Neutrophil (primary cell): ENCODE measurements at regions not wholly inside any gene's neighbourhood (a gene's known extent, or its start where the extent isn't known, plus 50 kb on each side); places are given as distances from the start of the nearest gene placed in this dataset.

ENCODE experiments used
- H3K27ac ChIP-seq: fragments of 200-600 bp; sonication (generic); 2 replicates; pipeline ENCODE4 v1.5.1; 2016; ENCODE audit warnings: mild to moderate bottlenecking, moderate library complexity
- H3K27me3 ChIP-seq: fragments of 200-600 bp; sonication (generic); 2 replicates; pipeline ENCODE4 v1.6.0; 2016; ENCODE audit warnings: mild to moderate bottlenecking
- H3K36me3 ChIP-seq: fragments of 200-600 bp; sonication (generic); 2 replicates; pipeline ENCODE4 v1.5.1; 2017
- H3K4me1 ChIP-seq, 2 experiments: fragments of 200-600 bp in 1 of 2; sonication (generic) in 1 of 2; 1 replicate in 1 of 2; 2 replicates in 1 of 2; pipeline versions ENCODE4 v1.5.1 to v1.6.1; 2013 to 2016; ENCODE audit warnings: low read depth in 1 of 2, low read length in 1 of 2, mild to moderate bottlenecking in 1 of 2, moderate library complexity in 1 of 2; ENCODE audit not compliant: control insufficient read depth in 1 of 2, insufficient read depth in 1 of 2
- H3K4me3 ChIP-seq, 2 experiments: fragments of 200-600 bp in 1 of 2; sonication (generic) in 1 of 2; 1 replicate in 1 of 2; 2 replicates in 1 of 2; pipeline ENCODE4 v1.5.1; 2013 to 2016; ENCODE audit warnings: low read depth in 1 of 2, low read length in 1 of 2, mild to moderate bottlenecking in 1 of 2, moderate library complexity in 1 of 2
- H3K9me3 ChIP-seq: fragments of 200-600 bp; sonication (generic); 2 replicates; pipeline ENCODE4 v1.5.1; 2016
- TF ChIP-seq, protein P1 (sequence below): fragments of 200-600 bp; sonication (generic); IDR thresholded peaks from 2 replicates; pipeline ENCODE4 v1.5.1; 2016; ENCODE audit warnings: antibody characterized with exemption

DNA sequence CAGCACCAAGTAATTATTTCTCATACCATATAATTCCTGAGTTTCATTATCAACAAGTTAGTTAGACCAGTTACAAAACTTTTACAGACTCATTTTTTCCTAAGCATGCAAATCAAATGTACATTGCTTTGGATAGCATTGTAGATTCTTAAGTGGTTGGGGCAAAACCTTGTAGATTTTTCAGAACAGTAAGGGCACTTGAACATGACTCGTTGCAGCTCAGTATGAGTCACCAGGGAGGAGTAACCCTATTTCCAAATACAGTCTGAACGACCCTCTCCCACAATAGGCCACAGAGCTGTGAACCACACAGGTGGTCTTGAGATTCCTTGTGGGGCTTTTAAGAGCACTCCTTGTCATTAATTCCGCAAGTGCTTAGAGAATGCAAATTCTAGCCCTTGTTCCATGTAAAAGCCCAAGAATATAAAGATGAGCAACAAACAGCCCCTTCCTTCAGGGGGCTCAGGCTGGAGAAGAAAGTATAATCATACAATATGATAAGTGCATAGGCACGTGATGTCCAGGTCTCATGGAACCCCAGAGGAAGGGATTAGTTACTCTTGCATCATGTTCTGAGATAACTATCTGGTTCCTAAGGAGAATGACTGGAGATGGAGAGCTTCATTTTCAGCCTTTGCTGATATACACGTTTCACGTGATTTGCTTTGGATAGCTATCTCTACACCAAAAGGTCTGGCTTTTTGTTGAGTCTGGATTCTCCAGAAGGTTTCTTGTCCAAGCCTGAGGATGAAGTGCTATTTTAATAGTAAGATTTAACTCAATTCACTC is 295.7 kb downstream of the KCNN2 start:
- Histone ChIP-seq H3K27ac (no peak overlapping the region), H3K9me3 (no peaks in the 10 kb centered on the region)

DNA sequence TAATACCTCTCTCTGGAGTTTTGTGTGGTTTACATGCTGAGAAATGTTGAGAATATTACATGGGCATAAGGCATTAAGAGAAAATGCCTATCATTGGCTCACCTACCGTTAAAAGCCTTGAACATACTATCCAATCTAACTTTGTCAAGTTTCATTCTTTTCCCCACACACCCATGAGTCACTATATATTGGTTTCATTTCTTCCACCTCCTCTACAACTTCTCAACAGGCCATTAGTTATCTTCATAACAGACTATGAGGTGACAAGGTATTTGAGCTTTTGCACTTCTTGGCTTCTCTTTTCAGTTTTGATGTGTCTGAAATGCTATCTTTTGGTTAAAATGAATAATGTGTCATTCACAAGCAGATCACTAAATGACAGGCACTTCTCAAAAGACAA is 288.0 kb downstream of the KCNN2 start:
- Histone ChIP-seq H3K4me3 (no peak overlapping the region), H3K27me3 (no peaks in the 10 kb centered on the region), H3K36me3 (no peaks in the 10 kb centered on the region), H3K9me3 (no peaks in the 10 kb centered on the region), H3K4me1 (no peaks in the 10 kb centered on the region), H3K27ac (no peak overlapping the region)
- TF ChIP-seq, protein P1, sequence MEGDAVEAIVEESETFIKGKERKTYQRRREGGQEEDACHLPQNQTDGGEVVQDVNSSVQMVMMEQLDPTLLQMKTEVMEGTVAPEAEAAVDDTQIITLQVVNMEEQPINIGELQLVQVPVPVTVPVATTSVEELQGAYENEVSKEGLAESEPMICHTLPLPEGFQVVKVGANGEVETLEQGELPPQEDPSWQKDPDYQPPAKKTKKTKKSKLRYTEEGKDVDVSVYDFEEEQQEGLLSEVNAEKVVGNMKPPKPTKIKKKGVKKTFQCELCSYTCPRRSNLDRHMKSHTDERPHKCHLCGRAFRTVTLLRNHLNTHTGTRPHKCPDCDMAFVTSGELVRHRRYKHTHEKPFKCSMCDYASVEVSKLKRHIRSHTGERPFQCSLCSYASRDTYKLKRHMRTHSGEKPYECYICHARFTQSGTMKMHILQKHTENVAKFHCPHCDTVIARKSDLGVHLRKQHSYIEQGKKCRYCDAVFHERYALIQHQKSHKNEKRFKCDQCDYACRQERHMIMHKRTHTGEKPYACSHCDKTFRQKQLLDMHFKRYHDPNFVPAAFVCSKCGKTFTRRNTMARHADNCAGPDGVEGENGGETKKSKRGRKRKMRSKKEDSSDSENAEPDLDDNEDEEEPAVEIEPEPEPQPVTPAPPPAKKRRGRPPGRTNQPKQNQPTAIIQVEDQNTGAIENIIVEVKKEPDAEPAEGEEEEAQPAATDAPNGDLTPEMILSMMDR, result no peak

More for the DNA sequence above, 295.7 kb downstream of the KCNN2 start:
- TF ChIP-seq, protein P1, result no peak
- Histone ChIP-seq H3K27me3 (no peaks in the 10 kb centered on the region), H3K36me3 (no peaks in the 10 kb centered on the region), H3K4me1 (no peaks in the 10 kb centered on the region), H3K4me3 (no peak overlapping the region)

DNA sequence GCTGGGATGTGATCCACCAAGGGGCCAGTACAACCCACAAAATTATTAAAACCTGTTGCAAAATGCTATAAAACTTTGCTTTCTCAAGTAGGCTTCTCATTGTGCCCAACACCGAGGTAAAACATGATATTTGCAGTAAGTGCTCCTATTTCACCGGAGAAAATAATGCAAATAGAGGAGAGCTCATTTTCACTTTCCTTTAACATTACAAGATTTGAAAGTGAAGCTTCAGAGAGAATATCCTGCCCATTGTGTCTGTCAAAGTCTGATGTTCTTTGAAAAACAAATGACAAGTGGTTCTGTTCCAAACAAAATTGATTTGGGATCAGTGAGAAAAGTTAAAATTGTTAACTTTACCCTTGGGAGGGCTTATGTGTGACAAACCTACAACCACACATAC is 287.1 kb downstream of the KCNN2 start:
- Histone ChIP-seq H3K27ac (no peak overlapping the region), H3K27me3 (no peaks in the 10 kb centered on the region), H3K4me3 (no peak overlapping the region), H3K36me3 (no peaks in the 10 kb centered on the region), H3K9me3 (no peaks in the 10 kb centered on the region), H3K4me1 (no peaks in the 10 kb centered on the region)
- TF ChIP-seq, protein P1, result no peak

DNA sequence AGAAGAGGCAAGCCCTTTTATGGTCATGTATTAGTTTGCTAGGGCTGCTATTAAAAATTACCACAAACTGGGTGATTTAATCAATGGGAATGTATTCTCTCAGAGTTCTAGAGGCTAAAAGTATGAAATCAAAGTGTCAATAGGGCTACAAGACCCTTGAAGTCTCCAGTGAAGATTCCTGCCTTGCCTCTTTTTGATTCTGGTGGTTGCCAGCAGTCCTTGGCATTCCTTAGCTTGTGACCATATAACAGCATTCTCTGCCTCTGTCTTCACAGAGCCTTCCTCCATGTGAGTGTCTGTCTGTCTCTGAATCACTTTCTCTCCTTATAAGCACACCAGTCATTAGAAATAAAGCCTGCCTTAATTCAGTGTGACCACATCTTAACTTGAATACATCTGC is 282.7 kb downstream of the KCNN2 start:
- Histone ChIP-seq H3K4me1 (no peaks in the 10 kb centered on the region), H3K27ac (no peak overlapping the region), H3K9me3 (no peaks in the 10 kb centered on the region), H3K4me3 (no peak overlapping the region), H3K36me3 (no peaks in the 10 kb centered on the region), H3K27me3 (no peaks in the 10 kb centered on the region)
- TF ChIP-seq, protein P1, result no peak

DNA sequence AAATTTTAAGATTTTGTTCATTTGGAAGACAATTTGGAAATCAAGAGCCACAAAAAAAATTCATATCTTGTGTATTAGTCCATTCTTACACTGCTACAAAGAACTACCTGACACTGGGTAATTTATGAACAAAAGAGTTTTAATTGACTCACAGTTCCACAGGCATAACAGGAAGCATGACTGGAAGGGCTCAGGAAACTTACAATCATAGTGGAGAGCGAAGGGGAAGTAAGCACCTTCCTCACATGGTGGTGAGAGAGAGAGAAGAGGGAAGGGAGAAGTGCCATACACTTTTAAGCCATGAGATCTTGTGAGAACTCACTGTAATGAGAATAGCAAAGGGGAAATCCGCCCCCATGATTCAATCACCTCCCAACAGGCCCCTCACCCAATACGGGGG is 274.4 kb downstream of the KCNN2 start:
- no peak overlapping the region for H3K27ac ChIP-seq
- no peaks in the 10 kb centered on the region for H3K9me3 ChIP-seq
- TF ChIP-seq, protein P1, result no peak
- no peaks in the 10 kb centered on the region for H3K36me3 ChIP-seq
- H3K4me1 ChIP-seq, result no peaks in the 10 kb centered on the region
- H3K4me3 ChIP-seq, result no peak overlapping the region
- no peaks in the 10 kb centered on the region for H3K27me3 ChIP-seq
